HG02763 (cell line): ENCODE measurements at regions not wholly inside any gene's neighbourhood (a gene's known extent, or its start where the extent isn't known, plus 50 kb on each side); places are given as distances from the start of the nearest gene placed in this dataset.
"Not testable (repeated sequence)": the region's sequence is repeated elsewhere in the genome, so short reads cannot be mapped to it uniquely, and the experiment has no call there.

Source experiments
- ATAC-seq: cut with Tn5 transposase; IDR thresholded peaks from one replicate; pipeline ENCODE4 v1.9.1; 2021; ENCODE audit warnings: mild to moderate bottlenecking, moderate library complexity; ENCODE audit not compliant: unreplicated experiment

DNA sequence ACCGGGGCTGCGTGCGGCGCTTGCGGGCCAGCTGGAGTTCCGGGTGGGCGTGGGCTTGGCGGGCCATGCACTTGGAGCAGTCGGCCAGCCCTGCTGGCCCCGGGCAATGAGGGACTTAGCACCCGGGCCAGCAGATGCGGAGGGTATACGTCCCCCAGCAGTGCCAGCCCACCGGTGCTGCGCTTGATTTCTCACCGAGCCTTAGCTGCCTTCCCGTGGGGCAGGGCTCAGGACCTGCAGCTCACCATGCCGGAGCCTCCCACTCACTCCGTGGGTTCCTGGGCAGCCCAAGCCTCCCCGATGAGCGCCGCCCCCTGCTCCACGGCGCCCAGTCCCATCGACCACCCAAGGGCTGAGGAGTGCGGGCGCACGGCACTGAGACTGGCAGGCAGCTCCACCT, 51.4 kb upstream of the INPP4B start:
- ATAC-seq, result not testable (repeated sequence)

DNA sequence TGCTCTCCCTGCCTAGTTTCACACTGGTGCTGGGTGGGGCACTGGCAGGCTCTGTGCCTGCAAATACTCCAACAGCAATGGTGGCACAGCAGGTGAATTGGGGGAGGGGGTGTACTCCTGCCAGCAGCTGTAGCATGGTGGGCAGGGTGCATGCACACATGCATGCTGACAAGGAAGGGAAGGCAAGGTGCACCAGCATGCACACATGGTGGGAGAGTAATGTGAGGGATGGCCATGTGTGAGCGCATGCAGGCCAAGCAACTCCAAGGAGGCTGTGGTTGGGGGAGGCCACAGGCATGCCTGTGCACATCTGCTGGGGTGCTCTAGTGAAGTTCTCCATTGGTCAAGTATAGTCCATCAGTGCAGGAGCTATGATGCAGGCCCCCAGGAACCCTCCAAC, 54.5 kb upstream of the INPP4B start:
- ATAC-seq, result no peak

DNA sequence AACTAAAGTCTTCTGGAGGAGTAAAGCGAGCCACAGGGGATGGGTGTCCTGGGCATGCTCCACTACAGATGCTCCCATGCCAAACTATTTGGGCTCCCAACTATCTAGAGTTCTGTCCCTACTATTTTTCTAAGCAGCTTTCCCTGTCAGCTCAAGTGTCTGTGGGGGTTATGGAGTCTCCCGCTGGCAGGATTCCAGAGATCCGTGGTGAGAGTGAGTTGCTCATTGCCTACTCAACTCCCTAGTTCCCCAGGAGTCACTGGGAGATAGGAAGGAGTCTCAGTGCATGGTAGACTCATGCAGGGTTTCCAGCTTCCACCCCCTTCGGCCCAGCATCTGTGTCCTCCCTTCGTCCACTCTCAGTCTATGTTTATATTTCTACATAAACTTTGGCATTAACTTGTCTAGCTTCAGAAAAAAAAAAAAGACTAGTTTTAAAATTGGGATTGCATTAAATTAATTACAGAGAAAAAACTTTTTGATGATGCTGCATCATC, 55.1 kb upstream of the INPP4B start:
- ATAC-seq, result no peak

DNA sequence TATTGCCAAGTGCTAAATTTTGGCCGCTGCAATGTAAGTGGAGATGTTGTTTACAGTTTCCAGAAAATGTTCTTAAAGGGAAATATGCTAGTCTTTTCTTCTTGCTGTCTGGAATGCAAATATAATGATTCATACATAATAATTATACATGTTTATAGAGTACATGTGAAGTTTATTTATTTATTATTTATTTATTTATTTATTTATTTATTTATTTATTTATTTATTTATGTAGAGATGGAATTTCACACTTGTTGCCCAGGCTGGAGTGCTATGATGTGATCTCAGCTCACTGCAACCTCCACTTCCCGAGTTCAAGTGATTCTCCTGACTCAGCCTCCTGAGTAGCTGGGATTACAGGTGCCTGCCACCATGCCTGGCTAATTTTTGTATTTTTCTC, 57.5 kb upstream of the INPP4B start:
- ATAC-seq, result not testable (repeated sequence)

DNA sequence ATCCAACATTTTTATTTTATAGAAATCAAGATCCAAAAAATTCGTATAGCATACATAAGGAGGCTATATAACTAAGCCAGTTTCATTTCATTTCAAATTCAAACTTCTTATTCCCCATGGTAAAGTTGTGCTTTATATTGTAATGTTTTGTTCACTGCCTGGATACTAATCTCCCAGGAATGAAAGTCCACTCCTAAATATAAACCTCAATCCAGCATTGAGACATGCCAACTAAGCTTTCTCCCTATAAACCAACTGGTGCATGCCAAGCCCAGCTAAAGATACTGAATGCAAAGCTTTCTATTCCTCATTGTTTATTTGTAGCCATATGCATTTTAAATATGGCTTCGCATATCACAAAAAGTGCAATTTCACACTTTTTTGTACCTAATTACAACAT, 63.8 kb upstream of the INPP4B start:
- ATAC-seq, result no peak

DNA sequence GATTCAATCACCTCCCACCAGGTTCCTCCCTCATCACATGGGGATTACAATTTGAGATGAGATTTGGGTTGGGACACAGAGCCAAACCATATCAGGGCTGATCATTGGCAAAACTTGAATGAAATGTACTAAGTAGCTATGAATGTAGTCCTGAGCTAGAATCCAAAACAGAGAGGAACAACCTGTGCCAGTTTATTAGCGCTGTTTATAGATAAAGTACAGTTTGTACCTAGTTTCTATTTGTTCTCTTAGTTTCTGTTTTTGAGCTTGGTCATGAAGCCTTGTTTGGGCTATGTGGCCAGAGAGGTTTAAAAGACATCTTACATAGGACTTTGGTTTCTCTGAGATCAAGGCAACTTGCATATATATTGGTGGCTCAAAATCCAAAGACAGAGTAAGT, 66.9 kb upstream of the INPP4B start:
- no peak for ATAC-seq

DNA sequence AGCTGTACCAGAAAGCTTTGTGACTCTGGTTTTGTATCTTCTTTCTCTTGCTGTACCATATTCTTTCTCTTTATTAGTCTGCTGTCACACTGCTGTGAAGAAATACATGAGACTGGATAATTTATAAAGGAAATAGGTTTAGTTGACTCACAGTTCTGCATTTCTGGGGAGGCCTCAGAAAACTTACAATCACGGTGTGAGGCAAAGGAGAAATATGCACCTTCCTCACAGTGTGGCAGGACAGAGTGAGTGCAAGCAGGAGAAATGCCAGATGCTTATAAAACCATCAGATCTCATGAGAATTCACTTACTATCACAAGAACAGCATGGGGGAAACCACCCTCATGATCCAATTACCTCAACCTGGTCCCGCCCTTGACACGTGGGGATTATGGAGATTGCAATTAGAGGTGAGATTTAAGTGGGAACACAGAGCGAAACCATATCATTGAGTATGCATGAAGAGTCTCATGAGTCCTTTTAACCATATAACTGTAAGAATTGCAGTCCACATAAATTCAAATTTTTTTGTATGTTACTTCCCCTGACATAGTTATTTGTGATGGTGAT, 67.4 kb upstream of the INPP4B start:
- ATAC-seq, result no peak

DNA sequence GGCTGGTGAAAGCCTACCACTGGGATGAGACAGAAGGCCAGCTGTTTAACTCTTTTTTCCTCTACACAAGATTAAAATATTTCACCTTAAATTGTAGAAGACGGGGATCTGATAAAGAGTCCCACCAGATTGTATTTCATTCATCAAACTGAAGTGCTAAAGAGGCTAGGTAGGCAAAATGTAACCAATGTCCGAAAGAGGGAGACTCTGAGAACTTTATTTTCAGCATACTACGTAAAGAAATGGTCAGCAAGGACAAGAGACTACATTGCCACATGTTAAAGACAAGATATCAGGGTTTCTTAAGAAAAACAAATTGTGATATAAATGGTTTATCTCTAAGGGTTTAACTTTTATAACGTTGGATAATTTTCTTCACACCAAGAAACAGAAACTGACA, 71.6 kb upstream of the INPP4B start:
- no peak for ATAC-seq

DNA sequence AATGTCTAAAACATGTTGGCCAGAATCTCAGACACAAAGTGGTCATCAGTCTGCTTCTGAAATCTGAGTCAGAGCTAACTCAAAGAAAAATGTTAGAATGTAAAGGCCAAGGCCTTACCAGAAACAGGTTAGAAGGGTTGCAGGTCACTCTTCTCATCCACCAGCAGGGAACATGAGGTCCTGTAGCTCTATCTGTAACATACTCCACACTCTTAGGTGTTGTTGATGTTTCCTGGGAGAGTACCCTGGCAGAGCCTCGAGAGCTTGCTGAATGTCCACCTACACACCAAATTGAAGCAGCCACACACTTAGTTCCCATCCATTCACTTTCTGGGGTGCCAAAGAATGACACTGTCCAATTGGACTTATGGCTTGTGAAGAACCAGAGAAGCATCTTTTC, 76.6 kb upstream of the INPP4B start:
- no peak for ATAC-seq

DNA sequence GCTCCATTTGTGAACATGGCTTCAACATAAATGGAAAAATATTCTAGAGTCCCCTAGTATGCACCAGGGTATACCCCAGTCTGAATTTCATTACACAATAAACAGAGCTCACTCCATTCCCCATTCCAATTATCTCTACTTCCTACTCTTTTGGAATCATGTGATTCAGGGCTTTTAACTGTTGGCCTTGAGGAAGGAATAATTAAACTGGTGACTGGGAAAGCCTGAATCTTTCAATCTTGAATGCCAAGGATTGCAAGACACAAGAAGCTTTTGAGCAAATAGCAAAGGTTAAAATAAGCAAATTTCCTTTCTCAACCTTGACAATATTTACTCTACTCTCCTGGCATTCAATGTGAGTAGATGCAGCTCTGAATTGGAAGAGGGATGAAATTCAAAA, 77.5 kb upstream of the INPP4B start:
- ATAC-seq, result no peak

DNA sequence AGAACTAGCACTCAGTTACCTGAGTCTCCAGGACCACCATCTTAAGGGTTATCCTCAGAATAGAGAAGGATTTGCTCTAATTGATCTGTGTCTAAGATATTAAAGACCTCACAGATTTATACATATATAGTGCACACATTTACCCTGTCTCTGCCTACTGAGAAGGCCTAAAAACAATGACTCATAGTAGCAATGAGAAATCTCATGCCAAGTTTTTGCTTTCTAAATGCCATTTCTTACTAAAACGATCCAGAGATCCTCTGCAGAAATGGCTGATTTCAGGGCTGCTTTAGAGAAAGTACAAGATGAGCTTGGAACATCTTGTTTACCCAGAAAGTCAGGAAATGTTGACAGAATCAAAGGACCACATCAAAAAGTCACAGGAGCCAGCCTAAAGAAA, 79.1 kb upstream of the INPP4B start:
- ATAC-seq, result no peak

DNA sequence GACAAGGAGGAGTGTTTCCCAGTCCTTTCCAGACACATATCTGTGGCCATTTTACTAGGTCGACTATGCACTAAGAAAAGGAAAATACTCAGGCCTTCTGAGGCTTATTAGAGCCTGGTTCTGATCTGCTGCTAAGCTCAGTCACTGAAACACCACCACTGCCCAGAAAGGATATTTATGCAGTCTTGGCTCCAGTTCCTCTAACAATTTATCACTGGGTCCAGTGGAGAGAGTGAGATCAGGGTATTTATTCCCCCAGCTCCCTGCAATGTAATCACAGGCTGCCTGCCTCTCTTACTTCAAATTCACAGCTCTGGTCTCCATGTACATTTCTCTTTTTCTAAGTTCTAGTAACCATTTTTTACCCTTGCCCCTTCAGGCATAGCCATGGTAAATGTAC, 81.6 kb upstream of the INPP4B start:
- ATAC-seq, result no peak

DNA sequence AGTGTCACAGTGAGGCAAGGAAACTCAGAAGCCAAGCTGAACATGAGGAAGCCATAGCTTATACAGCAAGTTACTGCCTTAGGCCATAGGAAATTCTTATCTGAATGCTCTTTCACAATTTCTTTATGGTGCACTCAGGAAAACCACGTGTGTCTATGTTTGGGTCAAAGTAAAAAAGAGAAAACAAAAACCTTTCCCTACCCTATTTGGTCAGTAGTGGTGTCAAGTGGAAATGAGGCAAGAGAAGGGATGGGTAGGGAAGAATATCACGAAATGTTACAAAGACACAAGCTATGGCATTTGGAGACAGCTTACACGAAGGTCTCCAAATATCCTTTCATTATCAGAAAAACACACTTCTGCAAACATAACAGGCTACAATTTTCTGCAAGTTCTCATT, 83.4 kb upstream of the INPP4B start:
- no peak for ATAC-seq

DNA sequence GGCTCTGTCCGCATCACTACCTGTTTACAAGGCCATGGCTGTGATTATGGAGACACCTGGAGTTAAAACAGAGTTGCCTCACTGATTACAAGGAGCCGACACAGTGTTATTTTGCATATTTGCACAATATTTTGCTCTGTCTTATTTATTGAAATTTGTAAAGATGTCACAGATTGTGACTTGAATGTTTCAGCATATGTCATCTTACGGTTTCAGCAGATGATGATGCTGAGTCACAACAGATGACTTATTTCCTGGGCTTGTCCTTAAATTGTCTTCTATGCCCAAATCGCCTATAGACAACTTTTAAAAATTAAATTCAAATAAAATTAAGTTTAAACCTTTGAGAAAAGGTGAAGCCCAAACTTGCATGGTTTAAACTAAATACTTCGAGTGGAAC, 87.1 kb upstream of the INPP4B start:
- no peak for ATAC-seq

DNA sequence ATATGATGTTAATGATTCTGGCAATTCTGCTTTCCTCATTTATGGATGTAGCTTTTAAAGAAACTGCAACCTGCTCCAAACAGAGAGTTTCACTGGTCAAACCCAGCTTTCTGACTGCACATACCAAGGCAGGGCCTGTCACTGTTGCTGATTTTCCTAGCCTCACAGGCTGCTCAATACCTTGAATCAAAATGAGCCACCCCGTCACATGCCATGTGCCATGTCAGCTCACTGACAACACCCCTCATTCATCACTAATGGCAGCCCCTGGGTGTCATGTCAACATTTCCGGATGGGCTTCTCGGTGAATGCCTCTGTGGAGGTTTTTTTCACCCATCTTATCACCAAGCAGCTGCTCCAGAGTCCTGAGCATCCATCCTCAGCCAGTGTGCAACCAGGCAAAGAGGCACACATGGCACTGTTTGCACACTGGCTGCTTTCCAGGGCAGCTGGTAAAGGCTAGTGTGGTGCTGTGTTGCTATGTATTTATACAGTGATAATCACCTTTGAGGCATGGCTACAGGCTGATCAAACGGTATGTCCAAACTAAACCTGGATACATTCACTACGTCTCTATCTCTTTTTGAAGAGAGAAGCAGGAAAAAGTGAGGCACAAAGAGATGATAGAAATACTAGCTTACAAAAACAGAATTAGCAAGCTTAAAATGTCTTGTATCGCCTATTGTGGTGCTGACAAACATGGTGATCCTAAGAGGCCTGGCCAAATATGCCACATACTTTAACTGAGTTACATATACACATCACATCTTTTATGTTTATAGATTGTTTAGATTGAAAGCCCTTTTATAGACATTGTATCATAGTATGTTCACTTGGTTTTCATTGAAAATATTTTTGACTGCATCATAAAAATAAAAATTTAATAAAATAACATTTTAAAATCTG, 94.6 kb upstream of the INPP4B start:
- ATAC-seq, result no peak

DNA sequence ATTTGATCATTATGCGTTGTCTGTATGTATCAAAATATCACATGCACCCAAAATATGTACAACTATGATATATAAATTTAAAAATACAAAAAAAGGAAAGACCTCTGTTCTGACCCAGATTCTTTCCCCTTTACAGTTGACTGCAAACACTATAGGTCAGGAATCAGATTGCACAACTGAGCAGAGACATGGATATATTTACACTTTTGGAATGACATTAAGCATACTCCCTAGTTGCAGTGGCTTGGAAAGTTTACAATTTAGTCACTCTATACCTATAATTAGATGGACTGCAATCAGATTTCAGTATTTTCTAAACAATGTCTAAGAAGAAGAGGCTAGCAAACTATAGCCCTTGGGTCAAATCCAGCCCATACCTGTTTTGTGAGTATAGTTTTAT, 98.5 kb upstream of the INPP4B start:
- no peak for ATAC-seq

DNA sequence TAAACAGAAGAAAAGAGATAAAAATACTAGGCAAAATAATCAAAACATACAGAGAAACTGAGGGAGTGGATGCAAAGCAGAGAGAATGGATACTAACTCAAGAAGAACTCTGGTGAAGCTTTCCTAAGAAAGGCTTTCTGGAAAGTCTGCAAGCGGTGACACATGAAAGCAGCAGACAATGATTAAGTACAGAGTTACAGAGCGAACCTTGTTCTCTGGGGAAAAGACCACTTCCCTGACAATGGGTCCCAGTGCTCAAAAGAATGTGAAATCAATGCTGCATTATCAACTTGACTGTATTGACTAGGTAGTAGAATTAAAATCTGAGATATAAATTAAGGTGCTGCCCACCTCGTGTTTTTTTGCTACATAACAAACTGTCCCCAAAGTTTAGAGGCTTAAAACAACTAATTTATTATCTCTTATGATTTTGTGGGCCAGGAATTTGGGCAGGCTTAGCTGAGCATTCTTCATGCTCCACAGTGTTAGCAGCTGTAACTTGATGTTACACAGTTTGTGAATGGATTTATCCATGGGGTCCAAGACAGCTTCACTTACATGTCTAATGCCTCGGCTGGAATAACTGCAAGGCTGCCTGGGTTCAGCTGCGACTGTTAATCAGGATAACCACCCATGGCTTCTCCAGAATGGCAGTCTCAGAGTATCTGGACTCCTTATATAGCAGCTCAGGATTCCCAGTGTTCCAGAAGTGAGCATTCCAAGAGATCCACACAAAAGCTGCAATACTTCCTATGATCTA, 106.9 kb upstream of the INPP4B start:
- ATAC-seq, result no peak

DNA sequence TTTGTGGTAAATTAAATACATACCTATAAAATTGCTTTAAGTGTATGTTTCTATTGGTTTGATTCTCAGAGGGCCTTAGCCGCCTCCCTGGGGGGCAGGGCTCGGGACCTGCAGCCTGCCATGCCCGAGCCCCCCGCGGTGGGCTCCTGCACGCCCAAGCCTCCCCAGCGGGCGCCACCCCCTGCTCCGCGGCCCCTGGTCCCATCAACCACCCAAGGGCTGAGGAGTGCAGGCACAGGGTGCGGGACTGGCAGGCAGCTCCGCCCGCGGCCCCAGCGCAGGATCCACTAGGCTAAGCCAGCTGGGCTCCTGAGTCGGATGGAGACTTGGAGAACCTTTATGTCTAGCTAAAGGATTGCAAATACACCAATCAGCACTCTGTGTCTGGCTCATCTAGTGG, 108.3 kb upstream of the INPP4B start:
- ATAC-seq, result no peak

DNA sequence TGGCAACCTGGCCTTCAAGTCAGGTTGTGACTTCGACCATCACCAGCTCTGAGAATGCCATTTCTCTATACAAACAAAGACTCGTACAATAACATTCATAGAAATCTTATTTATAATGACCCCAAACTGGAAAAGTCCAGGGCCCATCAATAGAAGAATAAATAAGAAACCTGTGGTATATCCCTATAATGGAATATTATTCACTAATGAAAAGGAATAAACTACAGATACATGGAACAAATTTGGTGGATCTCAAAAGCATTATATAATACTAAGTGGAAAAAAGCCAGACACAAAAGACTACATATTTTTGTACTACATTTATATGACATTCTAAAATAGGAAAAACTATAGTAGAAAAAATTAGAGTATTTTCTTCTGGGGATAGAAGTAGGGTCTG, 109.4 kb upstream of the INPP4B start:
- no peak for ATAC-seq

DNA sequence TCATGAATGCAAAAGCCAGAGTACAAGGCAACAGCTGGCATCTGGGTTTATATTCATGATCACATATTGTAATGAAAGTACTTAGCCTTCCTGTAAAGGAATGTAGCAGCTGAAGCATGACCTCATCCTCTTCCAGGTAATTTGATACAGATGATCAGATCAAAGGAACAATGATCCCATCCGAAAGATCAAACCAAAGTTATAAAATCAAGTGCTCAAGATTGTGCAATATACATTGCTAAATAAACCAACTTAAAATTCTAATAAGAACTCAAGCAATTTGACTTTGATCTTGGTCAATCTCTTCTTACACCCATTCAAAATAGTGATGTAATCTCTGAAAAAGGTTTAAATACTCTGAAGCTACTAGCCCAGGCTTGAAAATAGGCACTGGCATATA, 113.1 kb upstream of the INPP4B start:
- no peak for ATAC-seq

DNA sequence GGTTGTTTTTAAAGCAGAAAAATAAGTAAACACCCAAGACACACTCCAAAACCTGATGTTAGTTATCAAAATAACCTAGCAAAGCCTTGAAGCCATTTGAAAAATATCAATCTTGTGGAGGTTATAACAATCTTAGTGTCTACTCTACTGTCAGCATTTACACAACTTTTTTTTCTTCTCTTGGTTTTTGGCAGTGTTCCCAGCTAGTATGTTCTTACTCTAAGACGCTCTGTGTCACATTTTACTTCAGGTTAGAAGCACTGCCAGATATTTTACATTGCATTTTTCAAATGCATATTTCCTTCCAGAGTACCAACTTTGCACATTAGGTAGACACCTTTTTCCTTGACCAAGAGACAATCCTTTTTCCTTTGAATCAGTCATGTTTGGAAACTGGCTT, 114.0 kb upstream of the INPP4B start:
- no peak for ATAC-seq
